ENCODE measurements at regions not wholly inside any gene's neighbourhood (a gene's known extent, or its start where the extent isn't known, plus 50 kb on each side); places are given as distances from the start of the nearest gene placed in this dataset.
"Not testable (repeated sequence)": the region's sequence is repeated elsewhere in the genome, so short reads cannot be mapped to it uniquely, and the experiment has no call there.

DNA sequence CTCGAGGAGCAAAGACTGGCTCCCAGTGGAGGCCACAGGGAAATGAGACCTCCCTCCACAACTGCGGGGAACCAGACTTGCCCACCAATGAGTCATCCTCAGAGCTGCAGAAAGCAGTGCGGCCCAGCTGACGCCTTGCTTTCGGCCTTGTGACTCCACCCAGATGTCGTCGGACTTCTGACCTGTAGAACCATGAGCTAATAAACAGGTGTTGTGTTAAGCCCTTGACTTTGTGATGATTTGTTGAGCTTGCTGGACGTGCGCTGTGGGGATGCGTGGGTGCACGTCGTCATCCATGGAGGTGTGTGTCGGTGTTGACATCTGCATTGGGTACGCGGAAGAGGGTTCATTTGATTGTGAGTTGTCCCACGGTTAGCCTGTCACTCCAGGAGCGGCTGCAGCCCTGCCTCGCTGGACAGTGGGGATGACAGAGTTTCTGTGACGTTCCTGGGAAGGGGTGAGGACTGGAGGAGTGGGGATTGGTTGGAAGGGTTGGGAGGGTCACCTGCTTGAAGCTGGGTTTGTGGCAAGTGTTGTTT is 154.1 kb downstream of the SH3BP4 start:
- DNase-seq (no peak), ATAC-seq (no peak)
- H3K4me3 Mint-ChIP-seq = no peak overlapping the region
- H3K27ac Mint-ChIP-seq = no peak overlapping the region
- peaks cover 2% of the 10 kb centered on the region for H3K36me3 Mint-ChIP-seq (ENCODE audit: low read depth)
- H3K4me1 Mint-ChIP-seq = no peaks in the 10 kb centered on the region
- H3K9me3 ChIP-seq (ENCODE audit: control insufficient read depth, low read length, poor library complexity, severe bottlenecking) = no peaks in the 10 kb centered on the region
- peaks cover 46% of the 10 kb centered on the region for H3K27me3 Mint-ChIP-seq

- H3K27me3 Mint-ChIP-seq = peaks cover 45% of the 10 kb centered on the region
- no peak overlapping the region for H3K27ac Mint-ChIP-seq
- H3K4me3 Mint-ChIP-seq = no peak overlapping the region
- no peaks in the 10 kb centered on the region for H3K9me3 ChIP-seq (ENCODE audit: control insufficient read depth, low read length, poor library complexity, severe bottlenecking)
- DNase-seq = no peak
- H3K4me1 Mint-ChIP-seq = no peaks in the 10 kb centered on the region
- no peak for ATAC-seq
- peaks cover 2% of the 10 kb centered on the region for H3K36me3 Mint-ChIP-seq (ENCODE audit: low read depth)
Measured at GRCh38 chr2:235106874-235107639, 155.2 kb downstream of the SH3BP4 start.

- ATAC-seq (no peak), DNase-seq (no peak)
- H3K9me3 ChIP-seq (ENCODE audit: control insufficient read depth, low read length, poor library complexity, severe bottlenecking) = no peaks in the 10 kb centered on the region
- no peak overlapping the region for H3K27ac Mint-ChIP-seq
- peaks cover 2% of the 10 kb centered on the region for H3K36me3 Mint-ChIP-seq (ENCODE audit: low read depth)
- H3K4me3 Mint-ChIP-seq = no peak overlapping the region
- no peaks in the 10 kb centered on the region for H3K4me1 Mint-ChIP-seq
- peaks cover 44% of the 10 kb centered on the region for H3K27me3 Mint-ChIP-seq
Measured at GRCh38 chr2:235107640-235107951, 155.8 kb downstream of the SH3BP4 start.

DNA sequence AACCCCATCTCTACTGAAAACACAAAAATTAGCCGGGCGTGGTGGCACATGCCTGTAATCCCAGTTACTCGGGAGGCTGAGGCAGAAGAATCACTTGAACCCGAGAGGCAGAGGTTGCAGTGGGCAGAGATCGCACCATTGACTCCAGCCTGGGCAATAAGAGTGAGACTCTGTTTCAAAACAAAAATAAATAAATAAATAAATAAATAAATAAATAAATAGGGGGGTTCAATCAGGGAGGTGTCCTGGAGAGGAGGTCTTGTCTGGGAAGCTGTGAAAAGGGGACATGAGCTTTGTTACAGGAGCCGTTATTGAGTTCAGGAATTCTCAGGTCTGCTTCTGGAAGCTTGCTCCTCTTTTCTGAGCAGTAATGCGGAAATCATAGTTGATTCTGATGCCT is 157.7 kb downstream of the SH3BP4 start:
- not testable (repeated sequence) for DNase-seq; H3K36me3 Mint-ChIP-seq (ENCODE audit: low read depth); H3K9me3 ChIP-seq (ENCODE audit: control insufficient read depth, low read length, poor library complexity, severe bottlenecking); H3K27ac Mint-ChIP-seq; H3K4me3 Mint-ChIP-seq; H3K4me1 Mint-ChIP-seq; ATAC-seq
- H3K27me3 Mint-ChIP-seq = peaks cover 42% of the 10 kb centered on the region

- Mint-ChIP-seq H3K27ac (no peak overlapping the region), H3K4me1 (peaks cover 2% of the 10 kb centered on the region), H3K27me3 (peaks cover 38% of the 10 kb centered on the region), H3K36me3 (ENCODE audit: low read depth) (peaks cover 2% of the 10 kb centered on the region), H3K4me3 (no peak overlapping the region)
- ATAC-seq (no peak), DNase-seq (no peak)
- no peaks in the 10 kb centered on the region for H3K9me3 ChIP-seq (ENCODE audit: control insufficient read depth, low read length, poor library complexity, severe bottlenecking)
Measured at GRCh38 chr2:235112365-235112764, 160.5 kb downstream of the SH3BP4 start.

- no peak for ATAC-seq
- H3K9me3 ChIP-seq (ENCODE audit: control insufficient read depth, low read length, poor library complexity, severe bottlenecking) = no peaks in the 10 kb centered on the region
- peaks cover 46% of the 10 kb centered on the region for H3K27me3 Mint-ChIP-seq
- no peak overlapping the region for H3K4me3 Mint-ChIP-seq
- DNase-seq = no peak
- H3K27ac Mint-ChIP-seq = no peak overlapping the region
- H3K36me3 Mint-ChIP-seq (ENCODE audit: low read depth) = peaks cover 2% of the 10 kb centered on the region
- H3K4me1 Mint-ChIP-seq = peaks cover 2% of the 10 kb centered on the region
Measured at GRCh38 chr2:235113854-235114253, 162.0 kb downstream of the SH3BP4 start.

DNA sequence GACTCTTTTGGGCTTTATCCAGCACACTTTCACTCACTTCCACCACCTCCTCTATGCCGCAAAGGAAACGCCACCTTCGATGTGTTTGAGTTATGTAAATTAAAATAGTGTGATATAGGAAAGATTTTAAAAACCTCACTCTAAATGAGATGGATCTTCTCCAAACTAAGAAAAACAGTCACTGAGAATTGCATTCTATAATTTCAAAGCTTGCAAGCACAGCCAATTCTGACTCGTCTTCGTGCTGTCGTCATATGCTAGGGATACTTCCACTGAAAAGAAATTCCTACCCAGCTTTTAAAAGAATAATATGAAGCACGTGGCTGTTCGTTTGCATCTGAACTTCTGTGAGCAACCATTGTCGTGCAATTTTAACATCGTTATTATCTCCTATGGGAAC is 162.5 kb downstream of the SH3BP4 start:
- Mint-ChIP-seq H3K4me1 (peaks cover 2% of the 10 kb centered on the region), H3K4me3 (peak overlapping the region; percentile 19), H3K27ac (no peak overlapping the region), H3K27me3 (peaks cover 41% of the 10 kb centered on the region), H3K36me3 (ENCODE audit: low read depth) (peaks cover 2% of the 10 kb centered on the region)
- no peak for ATAC-seq
- H3K9me3 ChIP-seq (ENCODE audit: control insufficient read depth, low read length, poor library complexity, severe bottlenecking) = no peaks in the 10 kb centered on the region
- DNase-seq = no peak

DNA sequence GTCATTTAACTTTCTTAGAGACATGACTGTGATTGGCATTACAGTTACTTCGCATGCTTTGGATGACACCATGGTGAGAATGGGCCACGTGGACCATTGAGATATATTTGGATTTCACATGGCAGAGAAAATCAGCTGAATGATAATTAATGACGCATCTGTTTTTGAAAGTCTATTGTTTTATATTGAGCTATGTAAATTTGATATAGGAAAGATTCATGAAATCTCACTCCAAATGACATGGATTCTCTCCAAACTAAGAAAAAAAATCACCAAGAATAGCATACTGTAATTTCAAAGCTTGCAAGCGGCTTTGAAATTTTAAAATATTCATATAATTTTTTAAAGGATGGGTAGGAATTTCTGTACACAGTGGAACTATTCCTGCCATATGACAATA is 163.7 kb downstream of the SH3BP4 start:
- Mint-ChIP-seq H3K4me1 (peaks cover 2% of the 10 kb centered on the region), H3K36me3 (ENCODE audit: low read depth) (peaks cover 2% of the 10 kb centered on the region), H3K27me3 (peaks cover 41% of the 10 kb centered on the region), H3K27ac (no peak overlapping the region), H3K4me3 (no peak overlapping the region)
- H3K9me3 ChIP-seq (ENCODE audit: control insufficient read depth, low read length, poor library complexity, severe bottlenecking) = no peaks in the 10 kb centered on the region
- DNase-seq (no peak), ATAC-seq (no peak)

DNA sequence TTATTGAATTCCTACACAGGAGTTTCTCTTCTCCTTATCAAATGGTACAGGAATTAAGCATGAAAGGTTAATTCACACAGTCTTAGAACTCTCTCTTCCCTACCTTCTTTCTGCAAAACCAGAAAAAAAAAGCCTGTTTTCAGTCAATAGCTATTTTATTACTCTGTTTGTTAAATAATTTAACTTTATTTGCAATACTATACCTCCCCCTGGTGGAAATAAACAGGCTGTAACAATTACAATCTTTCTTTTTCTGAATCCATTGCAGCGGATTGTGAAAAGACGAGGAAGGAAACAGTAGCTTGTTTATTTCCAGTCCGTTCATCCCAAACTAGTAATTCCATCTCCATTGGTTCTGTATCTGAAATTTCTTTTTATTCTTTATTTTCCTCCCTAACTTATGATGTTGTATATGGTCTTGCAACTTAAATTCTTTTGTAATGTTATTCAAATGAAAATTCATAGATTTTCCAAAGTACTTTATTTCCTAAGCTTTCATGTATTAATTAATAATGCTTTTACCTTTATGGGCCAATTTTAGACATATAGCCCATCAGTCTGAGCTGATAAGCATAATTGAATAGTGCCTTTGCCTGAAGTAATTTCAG is 165.2 kb downstream of the SH3BP4 start:
- no peak overlapping the region for H3K27ac Mint-ChIP-seq

DNA sequence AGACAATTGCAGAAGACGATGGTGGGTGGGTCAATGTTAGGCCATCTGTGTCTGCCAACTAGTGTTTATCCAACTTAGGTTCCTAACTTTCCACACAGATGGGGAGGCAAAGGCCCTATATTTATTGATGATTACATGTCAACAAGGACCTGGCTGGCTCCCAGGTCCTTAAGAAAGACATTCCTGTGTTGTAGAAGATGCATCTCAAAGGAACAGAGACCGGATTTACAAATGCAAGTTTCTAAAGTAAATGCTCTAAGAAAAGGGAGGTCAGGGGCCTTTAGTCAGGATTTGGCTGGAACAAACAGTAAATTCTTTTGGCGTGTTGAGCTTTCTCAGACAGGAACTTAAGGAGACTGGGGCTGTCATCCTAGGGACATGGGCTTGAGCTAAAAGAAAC is 175.0 kb downstream of the SH3BP4 start:
- Mint-ChIP-seq H3K27me3 (peaks cover 49% of the 10 kb centered on the region), H3K4me3 (no peak overlapping the region), H3K36me3 (ENCODE audit: low read depth) (peaks cover 2% of the 10 kb centered on the region), H3K4me1 (no peaks in the 10 kb centered on the region), H3K27ac (no peak overlapping the region)
- H3K9me3 ChIP-seq (ENCODE audit: control insufficient read depth, low read length, poor library complexity, severe bottlenecking) = no peaks in the 10 kb centered on the region
- no peak for DNase-seq
- no peak for ATAC-seq

More for the DNA sequence above, 165.2 kb downstream of the SH3BP4 start:
- Mint-ChIP-seq H3K4me3 (no peak overlapping the region), H3K4me1 (peaks cover 2% of the 10 kb centered on the region), H3K27me3 (peaks cover 49% of the 10 kb centered on the region), H3K36me3 (ENCODE audit: low read depth) (peaks cover 2% of the 10 kb centered on the region)
- DNase-seq (no peak), ATAC-seq (no peak)
- no peaks in the 10 kb centered on the region for H3K9me3 ChIP-seq (ENCODE audit: control insufficient read depth, low read length, poor library complexity, severe bottlenecking)

DNA sequence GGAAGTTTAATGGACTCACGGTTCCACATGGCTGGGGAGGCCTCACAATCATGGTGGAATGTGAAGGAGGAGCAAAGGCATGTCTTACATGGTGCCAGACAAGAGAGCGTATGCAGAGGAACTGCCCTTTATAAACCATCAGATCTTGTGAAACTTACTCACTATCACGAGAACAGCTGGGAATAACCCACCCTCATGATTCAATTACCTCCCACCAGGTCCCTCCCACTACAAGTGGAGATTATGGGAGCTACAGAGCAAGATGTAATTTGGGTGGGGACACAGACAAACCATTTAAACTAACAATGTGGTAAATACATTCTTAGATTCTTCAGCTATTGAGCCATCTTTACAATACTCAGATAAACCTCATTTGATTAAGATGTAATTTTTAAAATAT is 176.1 kb downstream of the SH3BP4 start:
- DNase-seq (no peak), ATAC-seq (no peak)
- no peaks in the 10 kb centered on the region for H3K4me1 Mint-ChIP-seq
- no peak overlapping the region for H3K4me3 Mint-ChIP-seq
- H3K9me3 ChIP-seq (ENCODE audit: control insufficient read depth, low read length, poor library complexity, severe bottlenecking) = no peaks in the 10 kb centered on the region
- no peak overlapping the region for H3K27ac Mint-ChIP-seq
- peaks cover 57% of the 10 kb centered on the region for H3K27me3 Mint-ChIP-seq
- peaks cover 2% of the 10 kb centered on the region for H3K36me3 Mint-ChIP-seq (ENCODE audit: low read depth)

GRCh38 chr2:235129850-235130249 is 178.0 kb downstream of the SH3BP4 start:
- no peak for DNase-seq

DNA sequence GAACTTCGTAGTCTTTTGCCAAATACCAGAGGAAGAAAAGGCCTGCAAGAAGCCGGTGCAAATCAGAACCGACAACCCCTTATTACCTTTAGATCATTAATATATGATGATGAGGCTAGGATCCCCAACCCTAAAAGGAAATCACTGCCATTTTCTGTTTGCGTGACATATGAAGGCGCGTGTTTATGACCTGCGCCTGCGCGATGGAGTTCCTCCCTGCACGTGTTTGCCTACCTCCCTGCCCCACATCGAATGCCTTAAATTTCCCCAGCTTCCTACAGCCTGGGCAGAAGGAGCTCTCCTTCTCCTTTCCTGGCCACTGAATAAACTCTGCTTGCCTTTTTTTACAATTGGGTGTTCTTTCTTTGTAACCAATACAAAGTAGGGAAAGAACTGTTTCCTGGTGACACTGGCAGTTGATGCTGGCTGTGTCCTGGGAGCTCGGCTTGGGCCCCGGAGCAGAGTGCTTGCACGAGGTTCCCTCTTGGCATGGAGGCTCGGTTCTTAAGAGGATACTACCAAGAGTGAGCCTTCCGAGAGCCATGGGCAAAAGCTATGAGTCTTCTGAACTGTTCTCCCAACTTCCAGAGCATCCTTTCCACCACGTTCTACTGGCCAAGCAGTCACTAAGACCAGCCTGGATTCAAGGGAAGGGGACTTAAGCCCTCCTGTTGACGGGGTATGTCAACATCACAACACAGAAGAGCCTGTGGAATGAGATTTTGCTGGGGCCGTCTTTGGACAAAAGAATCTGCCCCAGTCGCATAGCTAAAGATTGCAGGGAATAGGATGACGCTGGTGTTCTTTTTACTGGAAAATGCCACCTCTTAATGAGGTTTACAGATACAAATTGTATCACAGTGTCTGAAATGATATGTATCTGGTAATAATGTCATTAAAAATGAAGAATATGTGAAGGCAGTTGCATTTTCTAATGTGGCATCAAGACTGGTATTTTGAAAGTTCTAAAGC is 179.8 kb downstream of the SH3BP4 start:
- Mint-ChIP-seq H3K27ac (peak overlapping the region; percentile 78), H3K36me3 (ENCODE audit: low read depth) (no peaks in the 10 kb centered on the region), H3K4me3 (no peak overlapping the region), H3K27me3 (peaks cover 53% of the 10 kb centered on the region), H3K4me1 (no peaks in the 10 kb centered on the region)
- ATAC-seq (no peak), DNase-seq (no peak)
- no peaks in the 10 kb centered on the region for H3K9me3 ChIP-seq (ENCODE audit: control insufficient read depth, low read length, poor library complexity, severe bottlenecking)

More at GRCh38 chr2:235129850-235130249, 178.0 kb downstream of the SH3BP4 start:
- Mint-ChIP-seq H3K36me3 (ENCODE audit: low read depth) (peaks cover 2% of the 10 kb centered on the region), H3K27ac (no peak overlapping the region), H3K4me3 (no peak overlapping the region), H3K4me1 (no peaks in the 10 kb centered on the region), H3K27me3 (peaks cover 56% of the 10 kb centered on the region)
- ATAC-seq = no peak
- no peaks in the 10 kb centered on the region for H3K9me3 ChIP-seq (ENCODE audit: control insufficient read depth, low read length, poor library complexity, severe bottlenecking)
